NB4 (cell line): ENCODE measurements at regions not wholly inside any gene's neighbourhood (a gene's known extent, or its start where the extent isn't known, plus 50 kb on each side); places are given as distances from the start of the nearest gene placed in this dataset.

Source experiments
- CTCF ChIP-seq: IDR thresholded peaks from one replicate; pipeline ENCODE4 v1.5.1; 2012; ENCODE audit warnings: low read depth, low read length
- MYC ChIP-seq: IDR thresholded peaks from 2 replicates; pipeline ENCODE4 v1.6.1; 2011; ENCODE audit warnings: low read depth, low read length
- POLR2A ChIP-seq: IDR thresholded peaks from 2 replicates; pipeline ENCODE4 v1.6.1; 2011; ENCODE audit warnings: mild to moderate bottlenecking; ENCODE audit not compliant: insufficient read length; ENCODE audit errors: extremely low read depth

DNA sequence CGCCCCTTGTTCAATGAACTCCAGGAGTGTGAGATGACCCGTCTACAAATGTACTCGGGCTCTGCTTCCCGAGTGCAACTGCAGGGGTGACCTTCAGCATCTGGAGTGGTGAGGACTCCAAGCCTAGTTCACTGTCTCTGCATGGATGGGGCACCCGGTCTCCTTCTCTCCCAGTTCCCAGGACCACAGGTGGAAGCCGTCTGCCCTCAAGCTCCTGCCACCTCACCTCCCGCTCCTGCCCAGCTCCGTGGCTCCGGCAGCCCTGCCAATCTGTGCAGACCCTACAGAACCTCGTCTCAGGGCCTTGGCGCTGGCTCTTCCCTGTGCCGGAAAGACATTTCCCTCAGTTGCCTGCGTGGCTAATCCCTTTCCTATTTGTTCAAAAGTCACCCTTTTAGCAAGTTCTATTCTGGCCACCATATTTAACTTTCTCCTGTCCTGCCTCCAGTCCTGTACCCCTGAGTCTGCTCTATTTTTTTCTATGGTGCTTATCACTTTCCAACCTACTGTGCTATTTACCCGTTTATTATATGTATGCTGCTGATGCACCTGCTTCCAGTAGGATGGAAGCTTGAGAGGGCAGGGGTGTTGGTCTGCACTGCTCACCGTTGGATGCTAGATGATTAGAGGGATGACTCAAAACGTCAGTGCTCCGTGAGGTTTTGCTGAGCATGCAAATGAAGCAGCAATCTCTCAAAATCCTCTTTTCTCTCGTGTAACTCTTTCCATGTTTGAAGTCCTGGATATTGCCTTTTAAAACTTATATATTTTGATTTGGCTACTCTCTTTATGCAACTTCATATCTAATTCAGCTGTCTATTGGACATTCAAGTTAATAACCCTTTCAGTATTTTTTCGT lies 641.4 kb downstream of the ACTR3B start:
- no peak for TF ChIP-seq CTCF
- no peak for TF ChIP-seq POLR2A
- TF ChIP-seq MYC: no peak
